Cardiac septum (tissue), 1 donor: ENCODE measurements at regions not wholly inside any gene's neighbourhood (a gene's known extent, or its start where the extent isn't known, plus 50 kb on each side); places are given as distances from the start of the nearest gene placed in this dataset.

Experiments
- DNase-seq: peaks from one replicate; pipeline ENCODE4 v3.0.0-alpha.2; 2020; ENCODE audit warnings: low spot score
- intact Hi-C: fragments of 100-400 bp; cut with DNase I; formaldehyde crosslinking; loops from one replicate; pipeline ENCODE4 v1.14.0; 2022
- donor health status: DM: no; HTN: no; CAD: no.

GRCh38 chr5:28523888-28524635 lies 1485.7 kb upstream of the CDH9 start:
- DNase-seq, result no peak
- intact Hi-C loops, result no loop called here

GRCh38 chr5:28523416-28523815 lies 1485.0 kb upstream of the CDH9 start:
- no peak for DNase-seq
- intact Hi-C loops, result no loop called here

DNA sequence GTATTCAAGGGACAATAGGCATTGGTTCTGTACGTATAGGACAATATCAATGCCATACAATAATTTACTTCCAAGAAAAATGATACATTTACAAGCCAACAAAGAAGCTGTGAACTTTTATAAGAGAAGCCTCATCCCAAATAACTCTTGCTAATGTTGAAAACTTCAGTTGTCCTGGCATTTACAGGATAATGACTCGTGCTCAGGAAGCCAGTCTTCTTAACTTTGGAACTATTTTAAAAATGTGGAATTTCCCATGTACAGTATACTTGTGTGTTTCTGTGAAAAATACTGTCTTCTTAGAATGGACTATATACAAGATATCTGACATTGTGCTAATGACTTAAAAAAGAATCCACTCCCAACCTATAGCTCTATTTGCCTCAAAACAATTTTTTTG lies 1479.3 kb upstream of the CDH9 start:
- DNase-seq, result no peak
- intact Hi-C loops, result no loop called here

DNA sequence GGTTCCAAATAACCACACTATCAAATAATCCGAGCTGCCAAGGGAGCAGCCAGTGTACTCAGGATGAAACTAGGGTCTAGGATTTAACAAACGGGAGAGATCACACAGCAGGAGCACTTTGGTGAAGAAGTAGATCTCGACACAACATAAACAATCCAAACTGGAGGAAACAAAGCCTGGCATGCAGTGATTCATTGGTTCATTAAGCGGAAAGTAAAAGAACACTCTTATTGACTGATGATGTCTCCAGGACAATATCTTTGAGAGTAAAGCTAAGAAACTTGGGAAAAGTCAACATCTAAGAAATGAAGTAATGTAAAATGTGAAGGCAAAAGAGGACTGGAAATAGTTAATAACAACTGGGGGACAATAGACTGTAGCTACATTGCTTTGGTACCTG lies 1478.3 kb upstream of the CDH9 start:
- intact Hi-C loops, result no loop called here
- no peak for DNase-seq

DNA sequence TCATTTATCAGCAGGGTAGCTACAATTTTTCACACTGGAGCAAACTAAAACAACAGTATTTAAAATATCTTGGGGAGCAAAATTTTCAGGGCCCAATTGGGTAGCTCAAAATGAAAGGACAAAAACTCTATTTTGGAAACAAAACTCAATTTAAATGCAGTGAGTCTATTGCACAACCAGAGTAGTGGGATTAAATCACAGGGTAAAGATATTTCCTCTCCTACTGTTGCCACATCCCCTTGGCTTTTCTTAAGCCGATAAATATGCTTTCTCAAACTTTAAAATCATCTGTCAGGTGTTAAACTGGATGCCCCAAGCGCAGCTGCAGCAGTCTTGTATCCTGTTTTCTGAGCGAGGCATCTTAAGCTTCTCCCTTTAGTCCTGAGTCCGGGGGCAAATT lies 1474.3 kb upstream of the CDH9 start:
- intact Hi-C loops, result no loop called here
- no peak for DNase-seq

- DNase-seq, result no peak
- intact Hi-C loops, result no loop called here
Observed at GRCh38 chr5:28505121-28505520, 1466.7 kb upstream of the CDH9 start.

DNA sequence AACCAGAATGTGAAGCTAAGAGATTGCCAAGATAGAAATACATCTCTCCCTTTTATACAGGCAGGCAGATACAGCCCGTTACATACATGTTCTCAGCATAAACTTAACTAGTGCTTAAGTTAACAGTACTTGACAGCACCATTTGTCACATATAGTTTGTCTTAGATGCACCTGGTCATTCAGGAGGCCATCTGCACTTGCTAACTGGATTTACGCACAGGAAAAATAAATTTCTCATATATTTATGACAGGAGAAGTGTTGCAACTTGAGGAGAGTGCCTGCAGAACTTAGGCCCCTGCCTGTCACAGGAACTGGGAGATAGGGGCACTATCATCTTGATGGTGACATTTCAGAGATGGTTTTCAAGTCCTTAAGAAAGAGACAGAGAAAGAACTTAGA lies 1462.1 kb upstream of the CDH9 start:
- DNase-seq, result no peak
- intact Hi-C loops, result no loop called here

- DNase-seq, result no peak
- intact Hi-C loops, result no loop called here
Observed at GRCh38 chr5:28499766-28500290, 1461.4 kb upstream of the CDH9 start.

- DNase-seq, result no peak
- intact Hi-C loops, result no loop called here
Observed at GRCh38 chr5:28495876-28496275, 1457.5 kb upstream of the CDH9 start.

DNA sequence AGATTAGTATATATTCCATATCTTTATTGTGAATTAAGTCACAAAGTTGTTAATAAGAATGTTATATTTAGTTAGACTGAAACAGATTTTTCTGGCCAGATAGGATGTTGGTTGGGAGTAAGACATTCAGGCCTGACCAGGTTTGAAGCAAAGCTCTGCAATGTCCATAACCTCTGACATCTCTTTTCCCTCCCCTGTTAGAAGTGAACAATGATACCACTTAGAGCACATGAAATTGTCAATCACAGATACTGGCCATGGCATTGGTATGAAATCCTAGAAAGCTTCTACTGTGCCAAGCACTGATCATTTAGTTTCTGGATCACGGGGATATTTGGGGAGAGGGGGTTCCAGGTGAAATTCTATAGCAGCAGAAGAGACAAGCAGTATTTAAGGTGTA lies 1455.1 kb upstream of the CDH9 start:
- intact Hi-C loops, result no loop called here
- no peak for DNase-seq

DNA sequence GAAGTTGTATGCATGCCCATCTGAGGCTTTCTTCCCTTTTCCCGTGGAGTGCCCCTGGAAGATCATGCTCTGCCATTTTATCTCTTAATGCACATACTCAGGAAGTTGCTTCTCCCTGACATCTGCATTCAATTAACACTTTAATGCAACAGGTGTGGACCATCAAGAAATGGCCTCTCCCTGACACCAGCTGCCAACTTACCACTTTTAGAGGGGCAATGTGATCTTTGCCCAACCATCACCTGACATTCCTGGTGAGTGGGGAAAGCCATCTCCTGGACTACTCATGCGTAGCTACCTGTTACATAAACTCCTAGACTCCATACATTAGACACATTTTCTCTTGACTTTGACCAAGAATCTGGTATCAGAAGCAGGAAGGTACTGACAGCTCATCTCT lies 1450.4 kb upstream of the CDH9 start:
- DNase-seq, result no peak
- intact Hi-C loops, result no loop called here

DNA sequence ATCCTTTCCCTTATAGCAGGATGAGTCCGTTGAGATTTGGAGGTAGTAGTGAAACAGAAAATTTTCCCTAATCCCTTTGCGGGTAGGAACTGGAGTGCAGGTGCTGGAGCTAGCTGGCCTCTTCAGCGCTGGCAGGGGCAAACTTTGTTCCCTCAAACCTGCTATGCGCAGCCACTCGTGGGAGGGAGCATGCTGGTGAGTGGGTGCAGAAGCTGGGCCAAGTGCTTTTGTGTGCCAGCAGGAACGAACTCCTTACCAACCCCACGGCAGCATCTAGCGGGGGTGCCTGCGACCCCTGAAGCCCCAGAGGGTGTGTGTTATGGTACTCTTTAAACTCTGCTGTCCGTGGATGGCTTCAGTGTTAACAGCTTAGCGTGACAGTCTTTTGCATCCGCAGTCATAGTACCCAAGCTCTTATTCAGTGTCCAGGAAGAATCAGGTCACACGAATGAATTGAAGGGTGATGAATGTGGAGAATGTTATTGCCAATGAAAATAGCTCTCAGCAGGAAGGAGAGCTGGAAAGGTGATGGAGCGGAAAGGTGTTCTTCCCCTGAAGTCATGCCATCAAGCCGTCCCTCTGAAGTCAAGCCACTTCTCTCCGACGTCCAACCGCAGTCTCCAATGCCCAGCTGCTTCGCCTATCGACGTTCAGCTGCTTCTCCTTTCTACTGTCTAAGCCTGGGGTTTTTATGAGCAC lies 1445.1 kb upstream of the CDH9 start:
- intact Hi-C loops, result no loop called here
- DNase-seq, result no peak

DNA sequence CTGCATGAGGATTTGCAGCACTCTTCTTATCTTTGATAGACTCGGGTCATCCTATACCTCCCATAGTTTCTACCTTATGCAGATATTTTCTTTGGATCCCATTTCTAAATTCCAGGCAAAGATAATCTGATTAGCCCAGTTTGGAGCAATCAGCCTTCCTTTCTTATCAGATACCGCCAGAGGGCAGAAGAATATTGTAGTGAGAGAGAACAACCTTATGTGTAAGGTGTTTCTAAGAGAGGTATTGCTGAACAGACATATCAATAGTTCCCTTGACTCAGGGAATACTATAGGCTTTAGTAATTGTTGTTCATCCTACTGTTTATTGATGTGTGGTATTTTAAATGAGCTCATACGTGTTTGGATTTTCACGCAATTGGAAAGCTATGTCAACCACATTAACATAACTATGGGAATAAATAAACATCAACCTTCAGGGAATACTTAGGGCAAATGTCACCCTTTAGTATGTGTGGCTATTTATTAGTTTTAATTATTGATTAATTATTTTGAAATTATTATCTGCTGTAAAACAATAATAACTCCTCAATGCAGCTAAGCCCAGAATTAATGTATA lies 1435.2 kb upstream of the CDH9 start:
- intact Hi-C loops, result no loop called here
- no peak for DNase-seq

GRCh38 chr5:28468166-28468565 lies 1429.8 kb upstream of the CDH9 start:
- no peak for DNase-seq
- intact Hi-C loops, result no loop called here

DNA sequence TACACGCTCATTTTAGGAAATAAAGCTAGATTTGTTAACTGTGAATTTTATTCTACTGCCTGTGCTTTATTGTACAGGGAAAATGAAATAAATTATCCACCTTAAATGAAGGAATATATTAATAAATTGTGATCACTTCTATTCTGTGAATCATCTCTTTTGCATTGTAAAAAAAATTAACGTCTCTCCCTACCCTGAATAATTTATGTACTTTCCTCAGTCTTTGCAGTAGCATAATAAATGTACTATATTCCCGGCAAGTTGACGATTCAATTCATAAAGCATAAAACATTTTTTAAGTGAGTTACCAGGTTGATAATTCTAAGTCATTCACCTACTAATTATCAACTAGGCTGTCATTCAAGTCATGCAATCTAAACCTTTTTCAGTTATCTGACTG lies 1425.3 kb upstream of the CDH9 start:
- no peak for DNase-seq
- intact Hi-C loops, result no loop called here

GRCh38 chr5:28451483-28451882 lies 1413.1 kb upstream of the CDH9 start:
- intact Hi-C loops, result no loop called here
- no peak for DNase-seq

- intact Hi-C loops, result no loop called here
- no peak for DNase-seq
Observed at GRCh38 chr5:28450997-28451396, 1412.6 kb upstream of the CDH9 start.

- no peak for DNase-seq
- intact Hi-C loops, result no loop called here
Observed at GRCh38 chr5:28448791-28449190, 1410.4 kb upstream of the CDH9 start.

- no peak for DNase-seq
- intact Hi-C loops, result no loop called here
Observed at GRCh38 chr5:28430565-28431178, 1392.3 kb upstream of the CDH9 start.

- no peak for DNase-seq
Observed at GRCh38 chr5:28421141-28421540, 1382.8 kb upstream of the CDH9 start.

More at GRCh38 chr5:28421141-28421540, 1382.8 kb upstream of the CDH9 start:
- intact Hi-C loops, result no loop called here
